ENCODE measurements at regions not wholly inside any gene's neighbourhood (a gene's known extent, or its start where the extent isn't known, plus 50 kb on each side); places are given as distances from the start of the nearest gene placed in this dataset.

GRCh38 chr14:22391908-22392565, 197.0 kb downstream of the DAD1 start:
- peak; percentile 64 for DNase-seq (ENCODE audit: low spot score)
- CTCF ChIA-PET: interaction anchor here (0.9 to 3.7 kb wide), 3 partner anchors 80 to 198 kb away, joined by 4 to 17 read pairs (median 6); no protein-coding TSS in a partner anchor
- no peak overlapping the region for H3K27ac ChIP-seq
- POLR2A ChIA-PET (ENCODE audit: low non-redundant PET): no interaction called here
- peak; percentile 63 for TF ChIP-seq CTCF (conservative IDR thresholded peaks at IDR 0.05; ENCODE audit: low read depth)

- DNase-seq (ENCODE audit: low spot score): peak; percentile 78
- no peak overlapping the region for H3K27ac ChIP-seq
- POLR2A ChIA-PET (ENCODE audit: low non-redundant PET): no interaction called here
- TF ChIP-seq CTCF (conservative IDR thresholded peaks at IDR 0.05; ENCODE audit: low read depth): no peak
- CTCF ChIA-PET: interaction anchor here (0.5 to 3.7 kb wide), 9 partner anchors 30 to 223 kb away, joined by 3 to 17 read pairs (median 4); no protein-coding TSS in a partner anchor
Observed at GRCh38 chr14:22390824-22391461, 198.1 kb downstream of the DAD1 start.

GRCh38 chr14:22390195-22390594, 198.8 kb downstream of the DAD1 start:
- no peak for DNase-seq (ENCODE audit: low spot score)
- ChIA-PET CTCF (interaction anchor here (0.5 to 3.7 kb wide), 12 partner anchors 31 to 329 kb away, joined by 3 to 17 read pairs (median 4); no protein-coding TSS in a partner anchor), POLR2A (ENCODE audit: low non-redundant PET) (no interaction called here)
- H3K27ac ChIP-seq: no peak overlapping the region
- TF ChIP-seq CTCF (conservative IDR thresholded peaks at IDR 0.05; ENCODE audit: low read depth): no peak

- DNase-seq (ENCODE audit: low spot score): peak; percentile 16
- ChIA-PET POLR2A (ENCODE audit: low non-redundant PET) (no interaction called here), CTCF (interaction anchor here (0.5 to 3.7 kb wide), 9 partner anchors 67 to 464 kb away, joined by 3 to 17 read pairs (median 4); no protein-coding TSS in a partner anchor)
- H3K27ac ChIP-seq: no peak overlapping the region
- TF ChIP-seq CTCF (conservative IDR thresholded peaks at IDR 0.05; ENCODE audit: low read depth): no peak
Observed at GRCh38 chr14:22388669-22389595, 200.1 kb downstream of the DAD1 start.

GRCh38 chr14:22387776-22388241, 201.2 kb downstream of the DAD1 start:
- CTCF ChIA-PET: interaction anchor here (0.6 to 1.4 kb wide), 7 partner anchors 9 to 268 kb away, joined by 3 to 5 read pairs (median 4); no protein-coding TSS in a partner anchor
- DNase-seq (ENCODE audit: low spot score): no peak
- TF ChIP-seq CTCF (conservative IDR thresholded peaks at IDR 0.05; ENCODE audit: low read depth): no peak
- H3K27ac ChIP-seq: no peak overlapping the region
- POLR2A ChIA-PET (ENCODE audit: low non-redundant PET): no interaction called here
